HG02852 (cell line): ENCODE measurements at regions not wholly inside any gene's neighbourhood (a gene's known extent, or its start where the extent isn't known, plus 50 kb on each side); places are given as distances from the start of the nearest gene placed in this dataset.

Source experiments
- ATAC-seq: cut with Tn5 transposase; IDR thresholded peaks from one replicate; pipeline ENCODE4 v1.9.1; 2021; ENCODE audit warnings: mild to moderate bottlenecking, moderate library complexity; ENCODE audit not compliant: unreplicated experiment

DNA sequence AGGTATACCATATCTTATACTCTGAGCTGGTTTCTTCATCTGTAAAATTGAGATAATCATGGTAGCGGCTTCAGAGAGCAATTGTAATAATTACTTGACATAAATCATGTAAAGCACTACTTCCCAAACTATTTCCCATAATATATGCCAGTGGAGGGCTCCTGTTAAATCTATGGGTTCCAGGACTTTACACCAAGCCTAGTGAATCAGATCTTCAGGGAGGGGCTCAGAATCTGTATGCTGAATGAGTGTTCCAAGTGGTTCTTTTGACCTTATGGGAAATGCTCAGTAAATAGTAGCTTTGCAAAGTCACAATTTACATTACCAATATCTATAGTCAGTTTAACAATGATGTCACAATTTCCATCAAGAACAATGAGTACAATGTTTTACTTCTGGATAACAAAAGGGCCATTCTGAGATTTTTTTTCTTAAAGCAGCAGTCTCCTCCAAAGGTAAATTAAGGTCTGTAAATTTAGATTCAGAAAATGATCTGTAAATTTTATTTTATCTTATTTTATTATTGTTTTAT, 50.9 kb upstream of the NLK start:
- no peak for ATAC-seq
